ENCODE measurements at regions not wholly inside any gene's neighbourhood (a gene's known extent, or its start where the extent isn't known, plus 50 kb on each side); places are given as distances from the start of the nearest gene placed in this dataset.

- DNase-seq (ENCODE audit: extremely low read depth in 1 of 11, low read depth in 9 of 11, low spot score in 4 of 11): no peak
Measured at GRCh38 chr5:161235569-161235968, 311.0 kb downstream of the GABRB2 start.

- no peak for DNase-seq (ENCODE audit: extremely low read depth in 1 of 11, low read depth in 9 of 11, low spot score in 4 of 11)
Measured at GRCh38 chr5:161233553-161233952, 313.0 kb downstream of the GABRB2 start.

GRCh38 chr5:161230221-161230620 lies 316.3 kb downstream of the GABRB2 start:
- DNase-seq (ENCODE audit: extremely low read depth in 1 of 11, low read depth in 9 of 11, low spot score in 4 of 11): no peak

- no peak for DNase-seq (ENCODE audit: extremely low read depth in 1 of 11, low read depth in 9 of 11, low spot score in 4 of 11)
Measured at GRCh38 chr5:161219816-161220215, 326.7 kb downstream of the GABRB2 start.

GRCh38 chr5:161216877-161217276 lies 329.6 kb downstream of the GABRB2 start:
- no peak for DNase-seq (ENCODE audit: extremely low read depth in 1 of 11, low read depth in 9 of 11, low spot score in 4 of 11)

- no peak for DNase-seq (ENCODE audit: extremely low read depth in 1 of 11, low read depth in 9 of 11, low spot score in 4 of 11)
Measured at GRCh38 chr5:161212123-161212712, 334.3 kb downstream of the GABRB2 start.

GRCh38 chr5:161201558-161201957 lies 345.0 kb downstream of the GABRB2 start:
- no peak for DNase-seq (ENCODE audit: extremely low read depth in 1 of 11, low read depth in 9 of 11, low spot score in 4 of 11)

GRCh38 chr5:161190778-161191177 lies 338.8 kb upstream of the ATP10B start:
- peak in 1 of 11 donors; percentile 3 for DNase-seq (ENCODE audit: extremely low read depth in 1 of 11, low read depth in 9 of 11, low spot score in 4 of 11)

GRCh38 chr5:161190086-161190485 lies 338.1 kb upstream of the ATP10B start:
- no peak for DNase-seq (ENCODE audit: extremely low read depth in 1 of 11, low read depth in 9 of 11, low spot score in 4 of 11)

- no peak for DNase-seq (ENCODE audit: extremely low read depth in 1 of 11, low read depth in 9 of 11, low spot score in 4 of 11)
Measured at GRCh38 chr5:161189452-161189851, 337.4 kb upstream of the ATP10B start.

GRCh38 chr5:161183559-161183958 lies 331.5 kb upstream of the ATP10B start:
- DNase-seq (ENCODE audit: extremely low read depth in 1 of 11, low read depth in 9 of 11, low spot score in 4 of 11): no peak

GRCh38 chr5:161176221-161176620 lies 324.2 kb upstream of the ATP10B start:
- DNase-seq (ENCODE audit: extremely low read depth in 1 of 11, low read depth in 9 of 11, low spot score in 4 of 11): no peak

GRCh38 chr5:161169776-161170175 lies 317.8 kb upstream of the ATP10B start:
- DNase-seq (ENCODE audit: extremely low read depth in 1 of 11, low read depth in 9 of 11, low spot score in 4 of 11): no peak

GRCh38 chr5:161167016-161167767 lies 315.2 kb upstream of the ATP10B start:
- DNase-seq (ENCODE audit: extremely low read depth in 1 of 11, low read depth in 9 of 11, low spot score in 4 of 11): peak in 1 of 11 donors; percentile 4

GRCh38 chr5:161165998-161166660 lies 314.1 kb upstream of the ATP10B start:
- no peak for DNase-seq (ENCODE audit: extremely low read depth in 1 of 11, low read depth in 9 of 11, low spot score in 4 of 11)

GRCh38 chr5:161157925-161158324 lies 305.9 kb upstream of the ATP10B start:
- DNase-seq (ENCODE audit: extremely low read depth in 1 of 11, low read depth in 9 of 11, low spot score in 4 of 11): no peak

- no peak for DNase-seq (ENCODE audit: extremely low read depth in 1 of 11, low read depth in 9 of 11, low spot score in 4 of 11)
Measured at GRCh38 chr5:161155451-161155850, 303.4 kb upstream of the ATP10B start.

GRCh38 chr5:161152415-161152940 lies 300.5 kb upstream of the ATP10B start:
- DNase-seq (ENCODE audit: extremely low read depth in 1 of 11, low read depth in 9 of 11, low spot score in 4 of 11): no peak

GRCh38 chr5:161150441-161150988 lies 298.5 kb upstream of the ATP10B start:
- no peak for DNase-seq (ENCODE audit: extremely low read depth in 1 of 11, low read depth in 9 of 11, low spot score in 4 of 11)

GRCh38 chr5:161149078-161149477 lies 297.1 kb upstream of the ATP10B start:
- no peak for DNase-seq (ENCODE audit: extremely low read depth in 1 of 11, low read depth in 9 of 11, low spot score in 4 of 11)
